OCI-LY7 (cell line): ENCODE measurements at regions not wholly inside any gene's neighbourhood (a gene's known extent, or its start where the extent isn't known, plus 50 kb on each side); places are given as distances from the start of the nearest gene placed in this dataset.

ENCODE experiments used
- CTCF ChIP-seq: fragments of 200-600 bp; sonication (generic); conservative IDR thresholded peaks from 2 replicates; pipeline ENCODE4 v1.5.1; 2014; ENCODE audit warnings: mild to moderate bottlenecking, antibody characterized with exemption, low read length, moderate library complexity, mixed read lengths
- EZH2phosphoT487 ChIP-seq: fragments of 200-600 bp; sonication (generic); IDR thresholded peaks from 2 replicates; pipeline ENCODE4 v1.6.1; 2018; ENCODE audit warnings: low read depth, borderline replicate concordance, mild to moderate bottlenecking, mixed run types, antibody characterized with exemption, low read length, moderate library complexity, mixed read lengths

GRCh38 chr14:87268997-87269396 is 724.0 kb downstream of the GALC start:
- no peak for TF ChIP-seq CTCF
- no peak for TF ChIP-seq EZH2phosphoT487
